HuH-7.5 (cell line): ENCODE measurements at regions not wholly inside any gene's neighbourhood (a gene's known extent, or its start where the extent isn't known, plus 50 kb on each side); places are given as distances from the start of the nearest gene placed in this dataset.

Source experiments
- DNase-seq: peaks from one replicate; pipeline ENCODE4 v3.0.0; 2011; ENCODE audit warnings: low spot score

GRCh38 chr6:110537208-110538123, 61.1 kb upstream of the SLC22A16 start:
- DNase-seq = no peak

- DNase-seq = no peak
These were observed 58.5 kb upstream of the SLC22A16 start for GRCh38 chr6:110534731-110535492.

- DNase-seq = no peak
These were observed 56.0 kb upstream of the SLC22A16 start for GRCh38 chr6:110532431-110532830.

- no peak for DNase-seq
These were observed 54.3 kb upstream of the SLC22A16 start for GRCh38 chr6:110530671-110531070.

GRCh38 chr6:110529907-110530306, 53.5 kb upstream of the SLC22A16 start:
- DNase-seq = no peak

- DNase-seq = no peak
These were observed 52.9 kb upstream of the SLC22A16 start for GRCh38 chr6:110529355-110529754.

- DNase-seq = no peak
These were observed 52.5 kb upstream of the SLC22A16 start for GRCh38 chr6:110528930-110529325.

GRCh38 chr6:110528101-110528929, 51.9 kb upstream of the SLC22A16 start:
- DNase-seq = peak; percentile 27

- no peak for DNase-seq
These were observed 51.1 kb upstream of the SLC22A16 start for GRCh38 chr6:110527516-110527915.

- no peak for DNase-seq
These were observed 50.3 kb upstream of the SLC22A16 start for GRCh38 chr6:110526726-110527125.
